GM12878 (cell line): ENCODE measurements at regions not wholly inside any gene's neighbourhood (a gene's known extent, or its start where the extent isn't known, plus 50 kb on each side); places are given as distances from the start of the nearest gene placed in this dataset.

ENCODE experiments used
- ATAC-seq: fragments of 200-7000 bp; cut with Tn5 transposase; 3 replicates; pipeline ENCODE4 v1.9.1; 2020; ENCODE audit warnings: mild to moderate bottlenecking, moderate library complexity
- BruUV-seq: library from RNA; stranded (reverse); fragments of 400-500 nt; replicated peaks from 2 replicates; lab custom pipeline; 2021; lab: Mats Ljungman, UMichigan
- CTCF ChIA-PET: fragments of 300-600 bp; sonication (Branson Sonifier 250); formaldehyde crosslinking; extraction: SDS; loops from one replicate; lab custom pipeline; 2021; ENCODE audit warnings: inconsistent platforms; lab: Yijun Ruan, JAX
- POLR2A ChIA-PET: fragments of 350-600 bp; formaldehyde crosslinking; extraction: SDS; loops from one replicate; lab custom pipeline; 2021; ENCODE audit warnings: inconsistent platforms; lab: Charles Lee
- RAD21 ChIA-PET: fragments of 300-600 bp; sonication (Branson Sonifier 250); formaldehyde crosslinking; loops from one replicate; lab custom pipeline; 2023; ENCODE audit warnings: antibody characterized with exemption; ENCODE audit not compliant: unreplicated experiment; lab: Charles Lee
- SMC1A ChIA-PET: fragments of 300-600 bp; sonication (Branson Sonifier 250); formaldehyde crosslinking; loops from one replicate; lab custom pipeline; 2023; ENCODE audit not compliant: unreplicated experiment, uncharacterized antibody; lab: Charles Lee
- DNase-seq: peaks from one replicate; pipeline ENCODE4 v3.0.0-alpha.2; 2011; ENCODE audit warnings: low read depth, low spot score
- FAIRE-seq: peaks from 3 replicates; lab custom pipeline; 2011; peaks lifted over from hg19 to GRCh38; lab: Jason Lieb, UNC
- H2AFZ ChIP-seq: 2 replicates; pipeline ENCODE4 v1.6.0; 2011; ENCODE audit warnings: low read depth, low read length, control low read depth; ENCODE audit not compliant: control insufficient read depth
- H3K27ac ChIP-seq: 2 replicates; pipeline ENCODE4 v1.5.1; 2011; ENCODE audit warnings: control low read depth; ENCODE audit not compliant: control insufficient read depth, insufficient read depth
- H3K27me3 ChIP-seq, 2 experiments: replicated peaks in 1 of 2; 2 replicates each; pipeline versions ENCODE4 v1.6.0 to v1.6.1; 2011; ENCODE audit warnings: low read length in 1 of 2; ENCODE audit not compliant: control insufficient read depth in 2 of 2, insufficient read depth in 2 of 2
- H3K36me3 ChIP-seq, 2 experiments: 2 replicates each; pipeline ENCODE4 v1.5.1; 2011; ENCODE audit warnings: low read length in 1 of 2; ENCODE audit not compliant: control insufficient read depth in 2 of 2, insufficient read depth in 2 of 2
- H3K4me1 ChIP-seq: 2 replicates; pipeline ENCODE4 v1.6.1; 2011; ENCODE audit warnings: mild to moderate bottlenecking, low read length, moderate library complexity, mixed read lengths; ENCODE audit not compliant: control insufficient read depth, insufficient read depth
- H3K4me2 ChIP-seq: 2 replicates; pipeline ENCODE4 v1.6.0; 2011; ENCODE audit warnings: control low read depth; ENCODE audit not compliant: control insufficient read depth, insufficient read depth
- H3K4me3 ChIP-seq: fragments of 200-600 bp; sonication (generic); 2 replicates; pipeline ENCODE4 v1.5.1; 2016
- H3K79me2 ChIP-seq: 2 replicates; pipeline ENCODE4 v1.6.0; 2011; ENCODE audit warnings: low read length; ENCODE audit not compliant: control insufficient read depth, insufficient read depth
- H3K9ac ChIP-seq: 2 replicates; pipeline ENCODE4 v1.8.0; 2011; ENCODE audit warnings: low read length, control low read depth, mixed read lengths; ENCODE audit not compliant: control insufficient read depth, insufficient read depth
- H3K9me3 ChIP-seq: replicated peaks from 3 replicates; pipeline ENCODE4 v1.5.1; 2011; ENCODE audit warnings: mild to moderate bottlenecking, low read length; ENCODE audit not compliant: control insufficient read depth, insufficient read depth
- H4K20me1 ChIP-seq: 2 replicates; pipeline ENCODE4 v1.6.0; 2011; ENCODE audit not compliant: control insufficient read depth, insufficient read depth
- ASH2L ChIP-seq: fragments of 300-600, 200-600 bp; sonication (generic); IDR thresholded peaks from 2 replicates; pipeline ENCODE4 v1.6.1; 2017; ENCODE audit warnings: low read depth, mild to moderate bottlenecking, borderline replicate concordance
- ATF3 ChIP-seq: IDR thresholded peaks from 2 replicates; pipeline ENCODE4 v1.6.1; 2011; ENCODE audit warnings: low read depth, mild to moderate bottlenecking, low read length, moderate library complexity, borderline replicate concordance; ENCODE audit errors: extremely low read depth
- CREB1 ChIP-seq: IDR thresholded peaks from 2 replicates; pipeline ENCODE4 v1.6.1; 2012; ENCODE audit warnings: low read depth, mild to moderate bottlenecking, inconsistent platforms
- EP300 ChIP-seq, 2 experiments: fragments of 150-350 bp in 1 of 2; IDR thresholded peaks; 2 replicates each; pipeline ENCODE4 v1.6.1; 2011 to 2012; ENCODE audit warnings: low read depth in 2 of 2, low read length in 2 of 2, borderline replicate concordance in 1 of 2, improper control_type of control experiment in 1 of 2, inconsistent platforms in 1 of 2; ENCODE audit not compliant: control insufficient read depth in 1 of 2
- EZH2 ChIP-seq: IDR thresholded peaks from 2 replicates; pipeline ENCODE4 v1.6.1; 2012; ENCODE audit warnings: low read depth, mild to moderate bottlenecking, control low read depth, inconsistent platforms, low read length, borderline replicate concordance; ENCODE audit not compliant: control insufficient read depth
- IKZF1 ChIP-seq: fragments of 450-650 bp; conservative IDR thresholded peaks from 2 replicates; pipeline ENCODE4 v1.6.1; 2017; ENCODE audit warnings: antibody characterized with exemption, mild to moderate bottlenecking
- JUND ChIP-seq: IDR thresholded peaks from 2 replicates; pipeline ENCODE4 v1.6.1; 2012; ENCODE audit warnings: low read depth, mild to moderate bottlenecking, low read length, improper control_type of control experiment, moderate library complexity
- MEF2A ChIP-seq: IDR thresholded peaks from 2 replicates; pipeline ENCODE4 v1.6.1; 2011; ENCODE audit warnings: low read depth, mild to moderate bottlenecking, low read length, moderate library complexity; ENCODE audit not compliant: insufficient read depth
- MLLT1 ChIP-seq: fragments of 450-650 bp; IDR thresholded peaks from 2 replicates; pipeline ENCODE4 v1.6.1; 2016; ENCODE audit warnings: mild to moderate bottlenecking
- MTA2 ChIP-seq: fragments of 450-650 bp; IDR thresholded peaks from 2 replicates; pipeline ENCODE4 v1.6.1; 2016; ENCODE audit warnings: low read depth, mild to moderate bottlenecking, moderate library complexity
- MYB ChIP-seq: fragments of 150-350 bp; IDR thresholded peaks from 2 replicates; pipeline ENCODE4 v1.6.1; 2014; ENCODE audit warnings: mild to moderate bottlenecking, low read depth, low read length, borderline replicate concordance
- NBN ChIP-seq: fragments of 450-650 bp; IDR thresholded peaks from 2 replicates; pipeline ENCODE4 v1.6.1; 2016
- NR2F1 ChIP-seq: fragments of 450-650 bp; conservative IDR thresholded peaks from 2 replicates; pipeline ENCODE4 v1.6.1; 2017; ENCODE audit warnings: mild to moderate bottlenecking
- NRF1 ChIP-seq: conservative IDR thresholded peaks from 2 replicates; pipeline ENCODE4 v1.6.1; 2011; ENCODE audit warnings: mild to moderate bottlenecking, low read depth, low read length, improper control_type of control experiment
- PAX8 ChIP-seq: fragments of 450-650 bp; IDR thresholded peaks from 2 replicates; pipeline ENCODE4 v1.6.1; 2017; ENCODE audit warnings: mild to moderate bottlenecking, moderate library complexity
- POLR2AphosphoS2 ChIP-seq: IDR thresholded peaks from 2 replicates; pipeline ENCODE4 v1.6.1; 2011; ENCODE audit warnings: low read depth, mild to moderate bottlenecking, low read length, improper control_type of control experiment, moderate library complexity
- SIX5 ChIP-seq: IDR thresholded peaks from 2 replicates; pipeline ENCODE4 v1.6.1; 2011; ENCODE audit warnings: mild to moderate bottlenecking, low read depth, low read length, moderate library complexity; ENCODE audit not compliant: severe bottlenecking
- TCF7 ChIP-seq: IDR thresholded peaks from 2 replicates; pipeline ENCODE4 v1.6.1; 2014; ENCODE audit warnings: antibody characterized with exemption, borderline replicate concordance
- ZNF592 ChIP-seq: fragments of 450-650 bp; IDR thresholded peaks from 2 replicates; pipeline ENCODE4 v1.6.1; 2017; ENCODE audit warnings: mild to moderate bottlenecking, moderate library complexity
- WGBS: methylation state at CpG from one replicate; pipeline ENCODE4 v1.1.6; 2016; ENCODE audit warnings: low lambda C conversion rate; ENCODE audit not compliant: insufficient replicate concordance, insufficient coverage; ENCODE audit errors: missing lambda C conversion rate; 5-methylcytosine and 5-hydroxymethylcytosine counted together
- in situ Hi-C: fragments of 300-500 bp; cut with MboI; formaldehyde crosslinking; loops from 9 replicates; pipeline ENCODE4 v1.14.3; 2018; ENCODE audit warnings: mixed read lengths
- intact Hi-C: fragments of 100-400 bp; cut with micrococcal nuclease; formaldehyde crosslinking; loops from one replicate; pipeline ENCODE4 v1.14.2; 2022; ENCODE audit not compliant: unreplicated experiment

- WGBS: 42% methylated on average over 2 of the region's 2 CpGs
- Histone ChIP-seq H3K36me3 (no peaks in the 10 kb centered on the region), H3K4me2 (no peak overlapping the region), H4K20me1 (no peaks in the 10 kb centered on the region), H3K4me1 (no peaks in the 10 kb centered on the region), H3K27ac (no peak overlapping the region), H3K9me3 (no peaks in the 10 kb centered on the region), H3K27me3 (no peaks in the 10 kb centered on the region), H2AFZ (no peak overlapping the region), H3K4me3 (no peak overlapping the region), H3K79me2 (no peaks in the 10 kb centered on the region), H3K9ac (no peak overlapping the region)
- CTCF ChIA-PET: no interaction called here
- in situ Hi-C loops: no loop called here
- TF ChIP-seq ATF3: no peak
- no peak for TF ChIP-seq NR2F1
- TF ChIP-seq CREB1: no peak
- TF ChIP-seq POLR2AphosphoS2: no peak
- TF ChIP-seq ASH2L: no peak
- TF ChIP-seq MEF2A: no peak
- no peak for TF ChIP-seq JUND
- no peak for TF ChIP-seq EP300 (IDR thresholded peaks at IDR 0.05; ENCODE audit: borderline replicate concordance in 1 of 2, control insufficient read depth in 1 of 2, low read depth in 2 of 2, low read length in 2 of 2)
- TF ChIP-seq SIX5: no peak
- TF ChIP-seq MTA2: no peak
- no peak for TF ChIP-seq EZH2
- TF ChIP-seq ZNF592: no peak
- no peak for TF ChIP-seq IKZF1
- TF ChIP-seq MYB: no peak
- no peak for TF ChIP-seq NBN
- no peak for TF ChIP-seq TCF7
- TF ChIP-seq NRF1: no peak
- TF ChIP-seq MLLT1: no peak
- no peak for TF ChIP-seq PAX8
- intact Hi-C loops: no loop called here
- BruUV-seq: no TSS peak
- POLR2A ChIA-PET: no interaction called here
- RAD21 ChIA-PET: no interaction called here
- no peak for DNase-seq
- FAIRE-seq: no peak
- SMC1A ChIA-PET: no interaction called here
- no peak for ATAC-seq
Measured at GRCh38 chr20:60516442-60516841, 558.2 kb downstream of the CDH26 start.
